Mammary epithelial cell (primary cell): ENCODE measurements at regions not wholly inside any gene's neighbourhood (a gene's known extent, or its start where the extent isn't known, plus 50 kb on each side); places are given as distances from the start of the nearest gene placed in this dataset.

Experiments used
- CTCF ChIP-seq, 2 donors: IDR thresholded peaks in 1 of 2; conservative IDR thresholded peaks in 1 of 2; 2 replicates each; pipeline ENCODE4 v1.5.1; 2011 to 2012; ENCODE audit warnings: inconsistent platforms in 2 of 2, low read length in 2 of 2, mild to moderate bottlenecking in 2 of 2, control low read depth in 1 of 2, low read depth in 1 of 2; ENCODE audit not compliant: insufficient read depth in 1 of 2; ENCODE audit errors: extremely low read depth in 1 of 2
- EZH2 ChIP-seq: IDR thresholded peaks from 2 replicates; pipeline ENCODE4 v1.6.1; 2012; ENCODE audit warnings: low read length, inconsistent platforms, borderline replicate concordance

GRCh38 chr3:117442566-117442965 lies 733.0 kb downstream of the TUSC7 start:
- no peak for TF ChIP-seq EZH2
- no peak for TF ChIP-seq CTCF (conservative IDR thresholded peaks at IDR 0.05 in 1 of 2, IDR thresholded peaks at IDR 0.05 in 1 of 2; ENCODE audit: extremely low read depth in 1 of 2, insufficient read depth in 1 of 2, low read depth in 1 of 2, low read length in 2 of 2)
